CD4-positive, CD25-positive, alpha-beta regulatory T cell (primary cell): ENCODE measurements at regions not wholly inside any gene's neighbourhood (a gene's known extent, or its start where the extent isn't known, plus 50 kb on each side); places are given as distances from the start of the nearest gene placed in this dataset.
"Not testable (repeated sequence)": the region's sequence is repeated elsewhere in the genome, so short reads cannot be mapped to it uniquely, and the experiment has no call there.

Source experiments
- ATAC-seq, 2 donors: fragments of 150-1000 bp; cut with Tn5 transposase; one replicate each; pipeline ENCODE4 v1.10.0; 2021; ENCODE audit warnings: low read depth in 2 of 2, moderate number of reproducible peaks in 2 of 2, moderate library complexity in 1 of 2
- DNase-seq, 3 donors: peaks; one replicate each; pipeline versions ENCODE4 v3.0.0 to v3.0.0-alpha.2; 2012 to 2022; ENCODE audit warnings: mixed read lengths in 1 of 3
- H3K27ac ChIP-seq: one replicate; pipeline ENCODE4 v1.7.0; 2013; ENCODE audit warnings: mild to moderate bottlenecking, low read length; ENCODE audit not compliant: insufficient read depth, poor library complexity, severe bottlenecking
- H3K27me3 ChIP-seq: one replicate; pipeline ENCODE4 v1.7.0; 2013; ENCODE audit warnings: low read length; ENCODE audit not compliant: control insufficient read depth, insufficient read depth
- H3K36me3 ChIP-seq: one replicate; pipeline ENCODE4 v1.7.0; 2013; ENCODE audit warnings: mild to moderate bottlenecking, low read length, moderate library complexity; ENCODE audit not compliant: control insufficient read depth, insufficient read depth
- H3K4me1 ChIP-seq: 2 replicates; pipeline ENCODE4 v1.7.0; 2013; ENCODE audit warnings: mild to moderate bottlenecking, low read length; ENCODE audit not compliant: insufficient read depth, control insufficient read depth, poor library complexity, severe bottlenecking
- H3K4me3 ChIP-seq: one replicate; pipeline ENCODE4 v1.7.0; 2013; ENCODE audit warnings: low read depth, mild to moderate bottlenecking, low read length, moderate library complexity
- H3K9me3 ChIP-seq, 2 experiments: 1 replicate in 1 of 2; 2 replicates in 1 of 2; pipeline ENCODE4 v1.7.0; 2013; ENCODE audit warnings: low read length in 2 of 2, mild to moderate bottlenecking in 1 of 2, moderate library complexity in 1 of 2; ENCODE audit not compliant: control insufficient read depth in 2 of 2
- H3K27ac Mint-ChIP-seq, 3 donors: one replicate each; pipeline ENCODE4 v1.8.0; 2020 to 2022; ENCODE audit warnings: mild to moderate bottlenecking in 3 of 3, mixed read lengths in 3 of 3, moderate library complexity in 2 of 3
- H3K27me3 Mint-ChIP-seq: one replicate; pipeline ENCODE4 v1.8.0; 2022; ENCODE audit warnings: mild to moderate bottlenecking, mixed read lengths
- H3K36me3 Mint-ChIP-seq: one replicate; pipeline ENCODE4 v1.8.0; 2020; ENCODE audit warnings: mixed read lengths
- H3K4me1 Mint-ChIP-seq, 4 donors: one replicate each; pipeline ENCODE4 v1.8.0; 2020 to 2022; ENCODE audit warnings: mixed read lengths in 4 of 4, mild to moderate bottlenecking in 1 of 4
- H3K4me3 Mint-ChIP-seq, 4 donors: one replicate each; pipeline ENCODE4 v1.8.0; 2020 to 2022; ENCODE audit warnings: mild to moderate bottlenecking in 4 of 4, mixed read lengths in 4 of 4, moderate library complexity in 3 of 4
- H3K9me3 Mint-ChIP-seq, 7 donors: one replicate each; pipeline ENCODE4 v1.8.0; 2020 to 2022; ENCODE audit warnings: mixed read lengths in 7 of 7, mild to moderate bottlenecking in 3 of 7, moderate library complexity in 2 of 7

- peak overlapping the region; percentile 63 for H3K27ac ChIP-seq
- Mint-ChIP-seq H3K9me3 (peaks cover 0 to 4% (median 0%) of the 10 kb centered on the region in 7 donors), H3K36me3 (no peaks in the 10 kb centered on the region), H3K4me1 (peaks cover 32 to 89% (median 65%) of the 10 kb centered on the region in 4 donors), H3K27ac (peak overlapping the region; percentile 87 to 98 (median 94)), H3K27me3 (no peaks in the 10 kb centered on the region), H3K4me3 (peak overlapping the region; percentile 44 to 68 (median 52))
- H3K4me3 ChIP-seq = peak overlapping the region; percentile 58
- H3K36me3 ChIP-seq = no peaks in the 10 kb centered on the region
- H3K27me3 ChIP-seq = no peaks in the 10 kb centered on the region
- peaks cover 72% of the 10 kb centered on the region for H3K4me1 ChIP-seq
- DNase-seq (peak in 1 of 3 donors; percentile 60), ATAC-seq (no peak)
- no peaks in the 10 kb centered on the region for H3K9me3 ChIP-seq
Observed at GRCh38 chr12:4145990-4146859, 127.3 kb upstream of the CCND2 start.

- no peaks in the 10 kb centered on the region for H3K36me3 Mint-ChIP-seq
- H3K9me3 Mint-ChIP-seq = no peaks in the 10 kb centered on the region
- H3K27me3 Mint-ChIP-seq = no peaks in the 10 kb centered on the region
- H3K4me1 ChIP-seq = peaks cover 83% of the 10 kb centered on the region
- no peak for ATAC-seq
- no peak overlapping the region for H3K4me3 ChIP-seq
- H3K27ac Mint-ChIP-seq = peak overlapping the region; percentile 87 to 98 (median 87)
- no peaks in the 10 kb centered on the region for H3K36me3 ChIP-seq
- H3K27ac ChIP-seq = peak overlapping the region; percentile 88
- peak overlapping the region in 2 of 4 donors; percentile 68 to 87 for H3K4me3 Mint-ChIP-seq
- H3K9me3 ChIP-seq = no peaks in the 10 kb centered on the region
- no peaks in the 10 kb centered on the region for H3K27me3 ChIP-seq
- peaks cover 32 to 92% (median 63%) of the 10 kb centered on the region in 4 donors for H3K4me1 Mint-ChIP-seq
- no peak for DNase-seq
Observed at GRCh38 chr12:4144676-4145075, 128.9 kb upstream of the CCND2 start.

GRCh38 chr12:4143896-4144295, 129.7 kb upstream of the CCND2 start:
- no peaks in the 10 kb centered on the region for H3K27me3 ChIP-seq
- DNase-seq (peak in 2 of 3 donors; percentile 19 to 78), ATAC-seq (peak; percentile 27 to 32)
- no peaks in the 10 kb centered on the region for H3K27me3 Mint-ChIP-seq
- no peaks in the 10 kb centered on the region for H3K9me3 Mint-ChIP-seq
- H3K4me3 ChIP-seq = peak overlapping the region; percentile 47
- H3K4me1 ChIP-seq = peaks cover 86% of the 10 kb centered on the region
- no peaks in the 10 kb centered on the region for H3K9me3 ChIP-seq
- H3K27ac ChIP-seq = peak overlapping the region; percentile 88
- H3K36me3 Mint-ChIP-seq = no peaks in the 10 kb centered on the region
- peak overlapping the region; percentile 40 to 88 (median 70) for H3K4me3 Mint-ChIP-seq
- peaks cover 37 to 97% (median 66%) of the 10 kb centered on the region in 4 donors for H3K4me1 Mint-ChIP-seq
- no peaks in the 10 kb centered on the region for H3K36me3 ChIP-seq
- H3K27ac Mint-ChIP-seq = peak overlapping the region; percentile 80 to 98 (median 91)

GRCh38 chr12:4141348-4142270, 132.0 kb upstream of the CCND2 start:
- peak overlapping the region in 3 of 4 donors; percentile 39 to 97 (median 90) for H3K4me3 Mint-ChIP-seq
- Histone ChIP-seq H3K27ac (peak overlapping the region; percentile 88), H3K4me3 (no peak overlapping the region), H3K4me1 (peaks cover 68% of the 10 kb centered on the region), H3K36me3 (no peaks in the 10 kb centered on the region), H3K27me3 (no peaks in the 10 kb centered on the region), H3K9me3 (no peaks in the 10 kb centered on the region)
- no peaks in the 10 kb centered on the region for H3K9me3 Mint-ChIP-seq
- no peaks in the 10 kb centered on the region for H3K27me3 Mint-ChIP-seq
- H3K36me3 Mint-ChIP-seq = no peaks in the 10 kb centered on the region
- peaks cover 31 to 80% (median 55%) of the 10 kb centered on the region in 4 donors for H3K4me1 Mint-ChIP-seq
- H3K27ac Mint-ChIP-seq = peak overlapping the region; percentile 97 to 98 (median 98)
- DNase-seq (peak in 1 of 3 donors; percentile 54), ATAC-seq (peak in 1 of 2 donors; percentile 18)

- Histone ChIP-seq H3K9me3 (no peaks in the 10 kb centered on the region), H3K4me3 (no peak overlapping the region), H3K27ac (peak overlapping the region; percentile 88), H3K4me1 (peaks cover 69% of the 10 kb centered on the region), H3K27me3 (no peaks in the 10 kb centered on the region), H3K36me3 (no peaks in the 10 kb centered on the region)
- Mint-ChIP-seq H3K36me3 (peaks cover 3% of the 10 kb centered on the region), H3K4me1 (peaks cover 29 to 80% (median 59%) of the 10 kb centered on the region in 4 donors), H3K4me3 (peak overlapping the region in 1 of 4 donors; percentile 90), H3K27ac (peak overlapping the region; percentile 77 to 98 (median 97)), H3K27me3 (no peaks in the 10 kb centered on the region), H3K9me3 (peaks cover 0 to under 1% (median 0%) of the 10 kb centered on the region in 7 donors)
- no peak for DNase-seq
- ATAC-seq = no peak
Observed at GRCh38 chr12:4140581-4141301, 132.8 kb upstream of the CCND2 start.

- H3K4me1 ChIP-seq = peaks cover 54% of the 10 kb centered on the region
- Mint-ChIP-seq H3K27ac (peak overlapping the region; percentile 38 to 98 (median 55)), H3K27me3 (no peaks in the 10 kb centered on the region), H3K4me3 (peak overlapping the region in 2 of 4 donors; percentile 34 to 65), H3K36me3 (peaks cover 4% of the 10 kb centered on the region), H3K4me1 (peaks cover 30 to 67% (median 51%) of the 10 kb centered on the region in 4 donors), H3K9me3 (peaks cover 0 to 1% (median 0%) of the 10 kb centered on the region in 7 donors)
- no peak overlapping the region for H3K4me3 ChIP-seq
- H3K36me3 ChIP-seq = no peaks in the 10 kb centered on the region
- H3K9me3 ChIP-seq = no peaks in the 10 kb centered on the region
- DNase-seq (no peak), ATAC-seq (no peak)
- no peaks in the 10 kb centered on the region for H3K27me3 ChIP-seq
- H3K27ac ChIP-seq = no peak overlapping the region
Observed at GRCh38 chr12:4139191-4139590, 134.4 kb upstream of the CCND2 start.

- not testable (repeated sequence) for H3K27ac Mint-ChIP-seq, ATAC-seq, H3K4me3 ChIP-seq, H3K27me3 Mint-ChIP-seq, H3K36me3 Mint-ChIP-seq, H3K9me3 Mint-ChIP-seq, H3K4me3 Mint-ChIP-seq, H3K36me3 ChIP-seq, H3K27me3 ChIP-seq, H3K9me3 ChIP-seq, H3K27ac ChIP-seq, DNase-seq
- peaks cover 25 to 60% (median 45%) of the 10 kb centered on the region in 4 donors for H3K4me1 Mint-ChIP-seq
- H3K4me1 ChIP-seq = peaks cover 49% of the 10 kb centered on the region
Observed at GRCh38 chr12:4138532-4138931, 135.0 kb upstream of the CCND2 start.
